Astrocyte (in vitro differentiated cells and primary cell): ENCODE measurements at regions not wholly inside any gene's neighbourhood (a gene's known extent, or its start where the extent isn't known, plus 50 kb on each side); places are given as distances from the start of the nearest gene placed in this dataset.

Source experiments
- CTCF ChIP-seq: IDR thresholded peaks from 2 replicates; pipeline ENCODE4 v1.5.1; 2011; ENCODE audit warnings: low read depth, mild to moderate bottlenecking, inconsistent platforms, low read length, moderate library complexity; ENCODE audit not compliant: insufficient read depth
- EZH2 ChIP-seq: IDR thresholded peaks from 2 replicates; pipeline ENCODE4 v1.6.1; 2012; ENCODE audit warnings: mild to moderate bottlenecking, low read length, inconsistent platforms; ENCODE audit not compliant: insufficient read depth

GRCh38 chr3:13162549-13163320 lies 89.5 kb upstream of the IQSEC1 start:
- TF ChIP-seq CTCF = no peak
- TF ChIP-seq EZH2 = no peak
